SKM-1 (cell line): ENCODE measurements at regions not wholly inside any gene's neighbourhood (a gene's known extent, or its start where the extent isn't known, plus 50 kb on each side); places are given as distances from the start of the nearest gene placed in this dataset.
"Not testable (repeated sequence)": the region's sequence is repeated elsewhere in the genome, so short reads cannot be mapped to it uniquely, and the experiment has no call there.

Experiments
- DNase-seq: peaks from one replicate; lab custom pipeline; 2025; ENCODE audit not compliant: unreplicated experiment; lab: John Stamatoyannopoulos, UW

GRCh38 chr6:166703149-166703710 is 76.2 kb upstream of the RPS6KA2 start:
- no peak for DNase-seq

DNA sequence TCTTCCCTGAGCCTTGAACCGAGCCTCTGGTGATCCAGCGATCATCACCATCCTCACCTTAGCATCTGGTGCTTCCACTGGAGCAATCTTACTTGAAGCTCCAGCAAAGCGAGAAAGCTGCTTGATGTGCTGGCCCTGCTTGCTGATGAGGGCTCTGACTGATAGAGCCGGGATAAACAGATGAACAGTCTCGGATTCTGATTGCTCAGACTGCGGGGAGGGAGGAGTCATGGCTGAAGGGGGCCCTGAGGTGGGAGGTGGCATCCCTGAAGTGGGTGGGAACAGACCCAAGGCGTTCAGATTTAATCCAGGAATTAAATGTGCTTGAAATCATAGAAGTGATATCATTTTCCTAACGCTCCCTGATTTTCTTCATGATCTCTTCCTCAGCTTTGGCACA is 74.4 kb upstream of the RPS6KA2 start:
- DNase-seq, result not testable (repeated sequence)

DNA sequence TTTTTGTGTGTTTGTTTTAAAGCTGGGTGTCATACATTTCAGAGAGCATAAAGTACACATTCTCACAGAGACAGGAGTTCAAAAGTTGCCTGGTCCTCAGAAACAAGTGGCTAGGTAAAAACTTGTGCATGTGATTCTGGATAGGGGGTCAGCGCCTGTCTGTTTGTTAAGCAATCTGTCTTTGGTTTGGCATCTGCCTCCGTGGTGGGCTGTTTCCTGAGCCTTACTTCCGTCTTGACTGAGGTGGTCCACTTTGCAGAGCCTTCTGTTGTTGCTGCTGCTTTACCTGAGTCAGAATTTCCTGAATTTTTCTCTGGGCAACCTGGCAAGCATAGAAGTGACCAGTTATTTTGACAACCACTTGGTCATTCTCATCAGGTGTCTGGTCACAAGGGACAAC is 73.8 kb upstream of the RPS6KA2 start:
- DNase-seq, result not testable (repeated sequence)

DNA sequence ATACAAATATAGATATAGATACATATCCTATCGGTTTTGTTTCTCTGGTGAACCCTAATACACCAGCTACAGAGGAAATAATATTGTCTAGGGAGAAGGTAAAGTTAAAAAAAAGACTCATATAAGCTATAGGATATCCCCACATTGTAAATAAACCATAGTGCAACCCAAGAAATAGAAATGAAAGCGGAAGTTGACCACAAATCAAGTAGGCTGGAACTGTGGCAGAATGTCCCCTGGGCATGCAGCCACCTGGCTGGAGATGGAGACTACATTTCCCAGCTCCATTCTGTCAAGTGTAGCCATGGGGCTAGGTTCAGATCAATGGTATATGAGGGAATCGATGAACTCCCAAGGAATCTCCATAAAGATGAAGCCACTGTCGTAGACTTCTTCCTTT is 70.1 kb upstream of the RPS6KA2 start:
- no peak for DNase-seq

- no peak for DNase-seq
These were observed 66.8 kb upstream of the RPS6KA2 start for GRCh38 chr6:166693880-166694279.

DNA sequence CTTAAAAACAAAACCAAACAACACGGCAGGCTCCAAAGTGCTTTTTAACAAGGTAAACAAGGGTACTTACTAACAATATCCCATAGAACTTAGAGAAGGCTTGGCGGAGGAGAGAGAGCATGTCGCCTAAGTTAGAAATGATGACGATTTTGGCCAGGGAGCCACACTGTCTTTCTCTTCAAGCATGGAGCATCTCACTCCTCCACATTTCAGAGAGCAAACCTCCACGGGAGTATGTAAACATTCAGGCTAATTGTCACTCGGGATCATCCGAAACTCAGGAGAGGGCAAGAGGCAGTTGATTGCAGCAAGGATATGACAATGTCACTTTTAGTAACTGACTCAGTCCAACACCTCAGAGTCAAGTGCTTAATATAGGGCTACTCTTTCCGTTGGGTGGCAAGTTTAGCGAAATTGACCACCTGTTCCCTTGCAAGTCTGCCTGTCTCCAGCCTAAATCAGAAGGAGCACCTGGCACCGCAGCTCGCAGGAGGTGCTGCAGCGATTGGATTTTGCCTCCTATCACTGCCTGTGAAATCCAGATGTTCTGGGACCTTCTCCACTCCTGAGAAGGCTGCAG is 65.8 kb upstream of the RPS6KA2 start:
- DNase-seq, result no peak

GRCh38 chr6:166691746-166692145 is 64.7 kb upstream of the RPS6KA2 start:
- no peak for DNase-seq

DNA sequence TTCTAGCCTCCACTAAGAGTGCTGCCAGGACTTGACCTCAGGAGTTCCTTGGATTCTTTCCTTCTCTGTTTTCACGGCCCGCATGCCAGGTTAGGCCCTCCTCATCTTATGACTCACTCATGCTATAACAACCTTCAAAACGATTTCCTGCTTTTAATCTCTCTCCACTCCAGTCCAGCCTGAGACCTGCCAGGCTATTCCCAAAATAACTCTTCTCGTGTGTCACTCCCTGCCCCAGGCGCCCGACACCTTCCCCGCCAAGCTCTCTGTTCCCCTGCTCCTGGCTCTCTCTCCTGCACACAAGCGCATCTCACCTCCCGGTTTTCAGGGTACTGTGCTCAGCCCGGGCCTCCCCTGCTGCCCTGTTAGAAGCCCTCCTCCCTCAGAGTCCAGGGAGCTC is 64.1 kb upstream of the RPS6KA2 start:
- DNase-seq, result no peak

GRCh38 chr6:166689687-166690086 is 62.6 kb upstream of the RPS6KA2 start:
- DNase-seq, result no peak

DNA sequence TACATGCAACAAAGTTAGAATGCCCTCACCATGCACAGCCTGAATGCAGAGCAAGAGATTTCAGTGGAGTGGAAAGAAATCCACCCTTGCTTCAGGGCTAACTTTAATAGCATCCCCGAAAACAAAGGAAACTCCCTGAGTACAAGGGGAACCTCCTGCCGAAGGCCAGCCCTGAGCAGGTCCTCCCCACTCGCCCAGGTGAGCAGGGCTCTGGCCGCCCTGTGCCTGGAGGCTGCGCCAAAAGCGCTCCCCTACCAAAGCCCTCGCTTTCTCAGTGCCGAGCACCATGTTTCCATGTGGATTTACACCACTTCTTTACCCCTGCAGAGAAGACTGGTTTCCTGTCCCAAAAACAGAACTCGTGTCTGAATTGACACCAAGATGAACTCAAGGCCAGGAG is 61.9 kb upstream of the RPS6KA2 start:
- DNase-seq, result no peak

DNA sequence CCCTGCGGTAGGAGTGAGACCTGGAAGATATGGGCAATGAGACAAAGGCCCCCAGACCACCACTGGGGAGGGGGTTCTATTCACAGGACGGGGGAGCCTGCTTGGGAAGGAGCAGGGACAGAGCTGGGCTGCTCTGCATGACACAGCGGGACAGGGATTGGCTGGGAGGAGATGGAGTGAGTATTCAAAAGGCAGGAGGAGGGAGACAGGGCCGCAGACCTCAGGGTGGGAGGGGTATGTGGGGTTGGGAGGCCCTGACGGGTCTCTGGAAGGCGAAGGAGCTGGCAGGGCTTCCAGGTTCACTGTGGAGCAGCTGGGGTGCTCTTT is 60.8 kb upstream of the RPS6KA2 start:
- DNase-seq, result no peak

DNA sequence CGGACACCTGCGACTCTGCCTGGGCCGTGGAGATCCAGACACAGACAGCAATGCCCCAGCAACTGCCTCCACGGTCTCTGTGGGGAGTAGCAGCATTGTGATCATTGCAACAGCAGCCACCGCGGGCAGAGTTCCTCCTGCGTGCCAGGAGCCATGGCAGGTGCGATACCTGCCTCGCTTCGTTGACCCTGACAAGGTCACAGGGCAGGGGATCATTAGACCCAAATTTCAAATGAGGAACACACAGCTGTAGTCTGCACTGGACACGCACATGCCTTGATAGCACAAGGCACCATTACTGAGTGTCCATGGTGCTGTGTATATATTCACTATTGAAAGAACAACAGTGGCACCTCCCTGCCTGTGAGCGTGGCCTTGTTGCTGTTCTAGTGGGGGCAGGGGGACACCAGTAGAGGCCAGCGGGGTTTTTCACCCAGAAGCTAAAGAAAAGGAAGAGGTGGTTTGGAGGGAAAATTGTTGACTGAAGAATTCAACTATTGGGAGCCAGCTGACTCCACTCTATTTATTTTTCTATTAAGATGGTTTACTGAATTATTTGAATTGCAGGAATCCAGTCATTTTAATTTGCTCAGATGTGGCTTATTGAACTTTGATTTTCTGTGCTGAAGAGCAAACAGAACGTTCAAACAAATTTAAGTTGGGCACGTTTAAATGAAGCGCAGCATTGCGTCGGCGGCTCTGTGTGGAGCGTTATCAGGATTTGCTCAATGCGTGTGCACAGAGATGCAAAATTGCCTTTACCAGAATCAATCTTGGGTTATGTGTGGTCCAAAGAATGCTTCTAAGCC is 60.2 kb upstream of the RPS6KA2 start:
- DNase-seq, result no peak

DNA sequence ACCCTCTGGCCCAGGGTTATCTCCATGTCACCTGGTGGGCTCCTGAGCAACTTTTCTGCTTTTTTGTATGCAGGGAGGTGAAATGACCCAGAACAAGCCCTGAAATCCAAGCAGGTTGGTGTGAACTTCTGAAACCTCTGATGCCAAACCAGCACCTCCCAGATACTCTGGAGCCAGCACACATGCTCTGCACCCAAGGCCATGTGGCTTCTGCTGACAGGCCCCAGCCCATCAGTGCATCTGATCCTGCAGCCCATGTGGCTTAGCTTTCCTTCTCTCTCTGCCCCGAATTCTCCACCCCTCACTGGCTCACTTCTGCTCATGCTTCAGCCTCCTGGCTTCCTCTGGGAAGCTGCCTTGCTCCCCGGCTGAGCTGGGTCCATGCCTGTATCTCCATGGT is 59.3 kb upstream of the RPS6KA2 start:
- DNase-seq, result no peak

DNA sequence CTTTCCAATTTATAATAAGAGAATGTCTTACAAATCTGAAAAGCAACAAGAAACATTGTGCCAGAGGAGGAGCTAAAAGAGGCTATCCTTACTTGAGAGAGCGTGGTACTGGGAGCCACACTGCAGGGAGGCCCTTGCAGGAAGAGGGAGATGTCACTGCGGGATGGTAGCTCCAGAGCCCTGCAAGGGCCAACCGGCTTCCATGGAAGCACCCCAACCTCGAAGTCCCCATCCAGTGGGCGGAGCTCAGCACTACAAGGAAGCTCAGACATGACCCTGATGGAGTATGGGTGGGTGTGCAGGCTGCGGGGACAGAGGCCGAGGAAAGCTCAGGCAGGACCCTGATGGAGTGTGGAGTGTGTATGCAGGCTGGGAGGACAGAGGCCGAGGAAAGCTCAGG is 57.8 kb upstream of the RPS6KA2 start:
- no peak for DNase-seq

DNA sequence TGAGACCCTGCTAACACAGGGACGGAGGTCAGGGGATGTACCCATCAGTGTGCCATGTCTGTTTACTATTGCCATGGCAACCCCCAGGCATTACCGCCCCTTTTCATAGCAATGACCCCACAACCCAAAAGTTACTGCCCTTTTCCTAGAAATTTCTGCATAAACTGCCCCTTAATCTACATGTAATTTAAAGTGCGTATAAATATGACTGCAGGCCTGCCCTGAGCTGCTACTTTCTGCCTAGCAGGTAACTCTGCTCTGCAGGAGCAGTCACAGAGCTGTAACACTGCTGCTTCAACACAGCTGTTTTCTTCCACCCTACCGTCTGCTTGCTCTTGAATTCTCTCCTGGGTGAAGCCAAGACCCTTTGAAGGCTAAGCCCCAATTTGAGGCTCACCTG is 57.1 kb upstream of the RPS6KA2 start:
- DNase-seq, result no peak

DNA sequence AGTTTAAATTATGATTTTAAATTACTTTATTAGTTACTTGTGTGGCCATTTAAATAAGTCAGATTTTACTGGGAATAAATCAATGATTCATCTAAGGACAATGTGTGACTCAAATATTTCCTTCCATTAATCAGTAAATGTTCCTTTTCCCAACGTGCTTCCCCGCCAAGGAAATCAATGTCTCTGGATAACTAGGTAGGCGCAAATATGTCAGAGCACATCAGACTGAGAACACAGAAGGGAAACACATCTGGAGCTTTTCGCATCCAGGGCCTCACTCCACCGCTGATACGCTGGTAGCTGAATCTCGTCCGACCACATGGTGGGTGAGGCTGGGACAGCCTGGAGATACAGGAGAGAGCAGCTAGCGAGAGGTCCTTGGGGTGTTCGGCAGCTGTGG is 56.4 kb upstream of the RPS6KA2 start:
- no peak for DNase-seq

- no peak for DNase-seq
These were observed 52.5 kb upstream of the RPS6KA2 start for GRCh38 chr6:166679566-166679965.

DNA sequence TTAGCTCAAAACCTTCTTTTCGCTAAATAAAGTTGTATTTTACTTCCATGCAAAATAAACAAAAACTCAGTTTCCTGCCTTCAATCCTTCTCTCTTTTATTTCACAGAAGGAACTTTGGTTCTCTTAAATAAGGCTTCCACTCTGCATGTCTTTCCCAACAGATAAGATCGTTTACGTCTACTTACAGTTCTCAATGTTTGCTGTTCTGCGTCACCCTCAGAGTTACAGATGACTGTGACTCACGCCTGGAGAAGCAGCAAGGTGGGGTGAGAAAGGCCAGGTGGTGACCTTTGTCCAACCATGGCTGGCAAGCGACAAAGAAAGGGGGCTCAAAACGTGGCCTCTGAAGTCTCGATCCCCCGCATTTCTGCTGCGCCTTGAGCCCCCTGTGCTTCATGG is 51.4 kb upstream of the RPS6KA2 start:
- DNase-seq, result no peak

DNA sequence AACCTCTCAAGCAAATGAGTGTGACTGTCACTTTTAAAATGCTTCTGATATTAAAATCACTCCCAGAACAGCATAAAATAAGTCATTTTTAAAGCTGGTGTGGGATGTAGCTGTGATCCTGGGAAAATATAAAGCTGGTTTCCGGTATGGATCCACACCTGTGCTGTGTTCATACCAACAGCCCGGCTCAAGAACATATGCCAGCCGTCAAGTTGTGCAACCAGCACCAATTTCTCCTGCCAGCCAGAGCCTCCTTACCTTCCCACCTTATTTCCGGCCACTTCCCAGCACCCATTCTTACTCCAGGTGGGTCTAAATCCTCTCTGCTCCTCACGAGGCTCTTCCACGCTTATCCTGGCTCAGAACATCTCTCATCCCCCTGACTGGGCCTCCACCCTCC is 50.9 kb upstream of the RPS6KA2 start:
- DNase-seq, result no peak
